GM10248 (cell line): ENCODE measurements at regions not wholly inside any gene's neighbourhood (a gene's known extent, or its start where the extent isn't known, plus 50 kb on each side); places are given as distances from the start of the nearest gene placed in this dataset.

Experiments
- CTCF ChIA-PET: fragments of 300-600 bp; sonication (Branson Sonifier 250); formaldehyde crosslinking; extraction: SDS; loops from one replicate; lab custom pipeline; 2021; ENCODE audit warnings: antibody characterized with exemption; lab: Yijun Ruan, JAX
- POLR2A ChIA-PET: fragments of 350-650 bp; sonication (Branson Sonifier 250); formaldehyde crosslinking; extraction: SDS; loops from one replicate; lab custom pipeline; 2020; ENCODE audit warnings: antibody characterized with exemption; lab: Yijun Ruan, JAX
- DNase-seq: peaks from one replicate; pipeline ENCODE4 v3.0.0; 2012; ENCODE audit errors: extremely low spot score
- CTCF ChIP-seq: IDR thresholded peaks from 2 replicates; pipeline ENCODE4 v1.5.1; 2012; ENCODE audit warnings: mild to moderate bottlenecking, low read depth; ENCODE audit errors: extremely low read depth, missing control alignments, control extremely low read depth

- no peak for TF ChIP-seq CTCF
- ChIA-PET POLR2A (no interaction called here), CTCF (interaction anchor here (1.0 to 2.6 kb wide), 3 partner anchors 9 to 85 kb away, joined by 5 to 8 read pairs (median 7); no protein-coding TSS in a partner anchor)
- no peak for DNase-seq
These were observed 292.2 kb downstream of the PREX1 start for GRCh38 chr20:48535556-48535955.

- DNase-seq, result no peak
- ChIA-PET CTCF (interaction anchor here (0.6 kb wide), 1 partner anchor 868 kb away, joined by 3 read pairs; no protein-coding TSS in a partner anchor), POLR2A (no interaction called here)
- no peak for TF ChIP-seq CTCF
These were observed 295.8 kb downstream of the PREX1 start for GRCh38 chr20:48532028-48532427.

GRCh38 chr20:48531505-48531904, 296.3 kb downstream of the PREX1 start:
- DNase-seq, result no peak
- no peak for TF ChIP-seq CTCF
- POLR2A ChIA-PET, result no interaction called here
- CTCF ChIA-PET, result interaction anchor here (0.6 kb wide), 1 partner anchor 868 kb away, joined by 3 read pairs; no protein-coding TSS in a partner anchor

GRCh38 chr20:48530957-48531356, 296.8 kb downstream of the PREX1 start:
- no peak for DNase-seq

GRCh38 chr20:48528346-48528745, 299.5 kb downstream of the PREX1 start:
- no peak for TF ChIP-seq CTCF
- ChIA-PET CTCF (interaction anchor here (1.0 kb wide), 1 partner anchor 16 kb away, joined by 5 read pairs; no protein-coding TSS in a partner anchor), POLR2A (no interaction called here)
- no peak for DNase-seq

More at GRCh38 chr20:48530957-48531356, 296.8 kb downstream of the PREX1 start:
- ChIA-PET POLR2A (no interaction called here), CTCF (interaction anchor here (1.6 kb wide), 1 partner anchor 12 kb away, joined by 5 read pairs; no protein-coding TSS in a partner anchor)
- TF ChIP-seq CTCF, result no peak

- ChIA-PET POLR2A (no interaction called here), CTCF (interaction anchor here (1.0 to 2.6 kb wide), 3 partner anchors 8 to 92 kb away, joined by 5 to 9 read pairs (median 7); no protein-coding TSS in a partner anchor)
- TF ChIP-seq CTCF, result no peak
- DNase-seq, result no peak
These were observed 300.0 kb downstream of the PREX1 start for GRCh38 chr20:48527771-48528170.
